SK-N-SH treated with all-trans-retinoic acid at 6 μM for 48 hours (cell line): ENCODE measurements at regions not wholly inside any gene's neighbourhood (a gene's known extent, or its start where the extent isn't known, plus 50 kb on each side); places are given as distances from the start of the nearest gene placed in this dataset.

Experiments
- ATAC-seq: fragments of 200-7000 bp; cut with Tn5 transposase; 3 replicates; pipeline ENCODE4 v1.9.1; 2020; ENCODE audit warnings: mild to moderate bottlenecking, moderate library complexity
- ARNTL ChIP-seq: fragments of 450-650 bp; formaldehyde crosslinking; IDR thresholded peaks from 2 replicates; pipeline ENCODE4 v1.5.0; 2020; ENCODE audit warnings: low read depth, mild to moderate bottlenecking, moderate library complexity, borderline replicate concordance
- BACH2 ChIP-seq: fragments of 250-450 bp; sonication (Bioruptor Pico); IDR thresholded peaks from 2 replicates; pipeline ENCODE4 v1.9.0; 2021; ENCODE audit warnings: mild to moderate bottlenecking, borderline replicate concordance
- CREB5 ChIP-seq: fragments of 250-450 bp; sonication (Bioruptor Pico); IDR thresholded peaks from 2 replicates; pipeline ENCODE4 v1.5.1; 2020; ENCODE audit warnings: low read depth, mild to moderate bottlenecking, moderate library complexity
- CSDC2 ChIP-seq: fragments of 250-450 bp; sonication (Bioruptor Pico); IDR thresholded peaks from 2 replicates; pipeline ENCODE4 v1.5.0; 2020; ENCODE audit warnings: mild to moderate bottlenecking, moderate library complexity
- ESRRG ChIP-seq: fragments of 250-450 bp; sonication (Bioruptor Pico); IDR thresholded peaks from 2 replicates; pipeline ENCODE4 v1.6.1; 2021; ENCODE audit warnings: mild to moderate bottlenecking
- GLIS3 ChIP-seq: fragments of 250-450 bp; sonication (Bioruptor Pico); IDR thresholded peaks from 2 replicates; pipeline ENCODE4 v1.5.0; 2020; ENCODE audit warnings: mild to moderate bottlenecking, moderate library complexity
- ISL1 ChIP-seq: fragments of 250-450 bp; sonication (Bioruptor Pico); IDR thresholded peaks from 2 replicates; pipeline ENCODE4 v2.1.2; 2022; ENCODE audit warnings: mild to moderate bottlenecking, moderate library complexity
- OSR1 ChIP-seq: fragments of 250-450 bp; sonication (Bioruptor Pico); IDR thresholded peaks from 2 replicates; pipeline ENCODE4 v1.8.0; 2022; ENCODE audit warnings: moderate library complexity, mild to moderate bottlenecking, inconsistent platforms
- PATZ1 ChIP-seq: fragments of 250-450 bp; sonication (Bioruptor Pico); IDR thresholded peaks from 2 replicates; pipeline ENCODE4 v1.8.0; 2020; ENCODE audit warnings: mild to moderate bottlenecking, moderate library complexity, borderline replicate concordance
- POU6F1 ChIP-seq: fragments of 250-450 bp; sonication (Bioruptor Pico); IDR thresholded peaks from 2 replicates; pipeline ENCODE4 v1.8.0; 2021; ENCODE audit warnings: low read depth, mild to moderate bottlenecking, moderate library complexity, borderline replicate concordance
- RARB ChIP-seq: fragments of 250-450 bp; sonication (Bioruptor Pico); IDR thresholded peaks from 2 replicates; pipeline ENCODE4 v1.8.0; 2021; ENCODE audit warnings: mild to moderate bottlenecking, moderate library complexity
- TOX ChIP-seq: fragments of 250-450 bp; sonication (Bioruptor Pico); IDR thresholded peaks from 2 replicates; pipeline ENCODE4 v1.8.0; 2021; ENCODE audit warnings: mild to moderate bottlenecking, moderate library complexity, borderline replicate concordance
- TSHZ2 ChIP-seq: fragments of 250-450 bp; sonication (Bioruptor Pico); IDR thresholded peaks from 2 replicates; pipeline ENCODE4 v1.5.0; 2020; ENCODE audit warnings: mild to moderate bottlenecking, moderate library complexity
- ZFP3 ChIP-seq: fragments of 250-450 bp; sonication (Bioruptor Pico); IDR thresholded peaks from 2 replicates; pipeline ENCODE4 v1.5.0; 2020; ENCODE audit warnings: mild to moderate bottlenecking, moderate library complexity
- ZFP30 ChIP-seq: fragments of 450-650 bp; formaldehyde crosslinking; IDR thresholded peaks from 2 replicates; pipeline ENCODE4 v1.5.0; 2022; ENCODE audit warnings: mild to moderate bottlenecking, moderate library complexity
- ZNF565 ChIP-seq: fragments of 450-650 bp; formaldehyde crosslinking; conservative IDR thresholded peaks from 2 replicates; pipeline ENCODE4 v1.5.0; 2020; ENCODE audit warnings: low read depth, mild to moderate bottlenecking, moderate library complexity
- ZNF70 ChIP-seq: fragments of 450-650 bp; formaldehyde crosslinking; IDR thresholded peaks from 2 replicates; pipeline ENCODE4 v1.5.0; 2020; ENCODE audit warnings: mild to moderate bottlenecking, moderate library complexity
- ZNF8 ChIP-seq: fragments of 450-650 bp; formaldehyde crosslinking; IDR thresholded peaks from 2 replicates; pipeline ENCODE4 v1.5.0; 2020; ENCODE audit warnings: mild to moderate bottlenecking, moderate library complexity
- TF ChIP-seq, protein P1 (sequence below): fragments of 250-450 bp; sonication (Bioruptor Pico); IDR thresholded peaks from 2 replicates; pipeline ENCODE4 v1.5.1; 2021; ENCODE audit warnings: mild to moderate bottlenecking, moderate library complexity

DNA sequence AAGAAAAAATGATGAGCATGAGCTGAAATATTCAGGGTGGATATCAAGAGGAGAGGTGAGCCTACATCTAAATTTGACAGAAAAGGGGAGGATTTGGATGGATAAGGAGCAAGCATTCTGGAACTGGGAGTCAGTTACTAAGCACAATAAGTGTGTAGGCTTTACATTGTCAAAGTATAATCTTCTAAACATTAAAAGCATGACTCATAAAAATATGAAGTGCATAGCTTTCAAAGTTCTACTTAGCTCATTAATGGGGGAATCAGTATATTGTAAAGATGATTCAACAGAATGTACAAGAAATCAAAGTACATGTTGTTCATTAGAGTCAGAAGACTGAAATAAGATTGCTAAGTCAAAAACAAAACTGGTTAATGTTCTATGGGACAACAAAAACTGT lies 248.0 kb upstream of the GAS1 start:
- ATAC-seq, result no peak
- TF ChIP-seq BACH2, result no peak
- no peak for TF ChIP-seq ZFP3 (CRISPR knock-in tag)
- TF ChIP-seq TSHZ2 (CRISPR knock-in tag), result no peak
- TF ChIP-seq ZNF70 (CRISPR knock-in tag), result no peak
- no peak for TF ChIP-seq ZNF565 (CRISPR knock-in tag)

GRCh38 chr9:87197349-87198130 lies 250.2 kb upstream of the GAS1 start:
- ATAC-seq, result no peak

More at GRCh38 chr9:87197349-87198130, 250.2 kb upstream of the GAS1 start:
- no peak for TF ChIP-seq GLIS3 (CRISPR knock-in tag)
- TF ChIP-seq TSHZ2 (CRISPR knock-in tag), result no peak
- TF ChIP-seq TOX (CRISPR knock-in tag), result no peak
- TF ChIP-seq ARNTL (CRISPR knock-in tag), result no peak
- TF ChIP-seq ZFP3 (CRISPR knock-in tag), result no peak
- TF ChIP-seq ZNF565 (CRISPR knock-in tag), result no peak
- no peak for TF ChIP-seq CSDC2
- no peak for TF ChIP-seq ZNF70 (CRISPR knock-in tag)
- TF ChIP-seq, protein P1, sequence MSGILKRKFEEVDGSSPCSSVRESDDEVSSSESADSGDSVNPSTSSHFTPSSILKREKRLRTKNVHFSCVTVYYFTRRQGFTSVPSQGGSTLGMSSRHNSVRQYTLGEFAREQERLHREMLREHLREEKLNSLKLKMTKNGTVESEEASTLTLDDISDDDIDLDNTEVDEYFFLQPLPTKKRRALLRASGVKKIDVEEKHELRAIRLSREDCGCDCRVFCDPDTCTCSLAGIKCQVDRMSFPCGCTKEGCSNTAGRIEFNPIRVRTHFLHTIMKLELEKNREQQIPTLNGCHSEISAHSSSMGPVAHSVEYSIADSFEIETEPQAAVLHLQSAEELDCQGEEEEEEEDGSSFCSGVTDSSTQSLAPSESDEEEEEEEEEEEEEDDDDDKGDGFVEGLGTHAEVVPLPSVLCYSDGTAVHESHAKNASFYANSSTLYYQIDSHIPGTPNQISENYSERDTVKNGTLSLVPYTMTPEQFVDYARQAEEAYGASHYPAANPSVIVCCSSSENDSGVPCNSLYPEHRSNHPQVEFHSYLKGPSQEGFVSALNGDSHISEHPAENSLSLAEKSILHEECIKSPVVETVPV (CRISPR knock-in tag), result no peak
- TF ChIP-seq ZNF8 (CRISPR knock-in tag), result no peak
- no peak for TF ChIP-seq ESRRG (CRISPR knock-in tag)
- no peak for TF ChIP-seq ZFP30
- TF ChIP-seq PATZ1, result no peak
- no peak for TF ChIP-seq CREB5 (CRISPR knock-in tag)
- TF ChIP-seq RARB, result no peak
- TF ChIP-seq OSR1 (CRISPR knock-in tag), result no peak
- TF ChIP-seq ISL1 (CRISPR knock-in tag), result no peak
- no peak for TF ChIP-seq POU6F1 (CRISPR knock-in tag)
